K562 (cell line): ENCODE measurements at regions not wholly inside any gene's neighbourhood (a gene's known extent, or its start where the extent isn't known, plus 50 kb on each side); places are given as distances from the start of the nearest gene placed in this dataset.

Source experiments
- ATAC-seq: fragments of 200-7000 bp; cut with Tn5 transposase; 3 replicates; pipeline ENCODE4 v1.9.1; 2020; ENCODE audit warnings: moderate library complexity
- BruUV-seq: library from RNA; stranded (reverse); fragments of 400-500 nt; replicated peaks from 2 replicates; lab custom pipeline; 2021; lab: Mats Ljungman, UMichigan
- CTCF ChIA-PET: fragments of 300-600 bp; formaldehyde crosslinking; extraction: SDS; loops from one replicate; lab custom pipeline; 2021; ENCODE audit warnings: low intra/inter-chr PET ratio; lab: Yijun Ruan, JAX
- POLR2A ChIA-PET: fragments of 300-600, 350-650 bp; sonication (Branson Sonifier 250); formaldehyde crosslinking; extraction: SDS; loops from one replicate; lab custom pipeline; 2021; ENCODE audit warnings: antibody characterized with exemption, inconsistent platforms; lab: Yijun Ruan, JAX
- DNase-seq, 4 experiments: peaks; one replicate each; pipeline versions ENCODE4 v3.0.0 to v3.0.0-alpha.2; 2011 to 2018; ENCODE audit warnings: low spot score in 3 of 4, mixed read lengths in 3 of 4; ENCODE audit errors: extremely low read depth in 1 of 4
- FAIRE-seq: peaks from 2 replicates; lab custom pipeline; 2011; peaks lifted over from hg19 to GRCh38; lab: Jason Lieb, UNC
- H2AFZ ChIP-seq: 2 replicates; pipeline ENCODE4 v1.6.0; 2011; ENCODE audit warnings: low read depth, low read length, control low read depth, inconsistent platforms
- H3K27ac ChIP-seq: fragments of 200-600 bp; 3 replicates; pipeline ENCODE4 v1.8.0; 2011; ENCODE audit warnings: low read depth, mild to moderate bottlenecking, control low read depth, inconsistent platforms, low read length, moderate library complexity, mixed read lengths; ENCODE audit errors: extremely low read depth
- H3K27me3 ChIP-seq, 2 experiments: fragments of 300-600 bp in 1 of 2; 2 replicates in 1 of 2; 3 replicates in 1 of 2; pipeline versions ENCODE4 v1.6.0 to v1.8.0; 2011; ENCODE audit warnings: inconsistent platforms in 2 of 2, low read length in 2 of 2, mild to moderate bottlenecking in 1 of 2, mixed read lengths in 1 of 2, moderate library complexity in 1 of 2; ENCODE audit not compliant: control insufficient read depth in 2 of 2, insufficient read depth in 2 of 2
- H3K36me3 ChIP-seq: fragments of 300-600 bp; 3 replicates; pipeline ENCODE4 v1.8.0; 2011; ENCODE audit warnings: mild to moderate bottlenecking, low read length, inconsistent platforms; ENCODE audit not compliant: control insufficient read depth, insufficient read depth
- H3K4me1 ChIP-seq, 2 experiments: fragments of 200-600 bp in 1 of 2; replicated peaks in 1 of 2; 2 replicates in 1 of 2; 3 replicates in 1 of 2; pipeline versions ENCODE4 v1.5.1 to v1.8.0; 2011; ENCODE audit warnings: inconsistent platforms in 2 of 2, low read length in 2 of 2, mild to moderate bottlenecking in 1 of 2, mixed read lengths in 1 of 2, moderate library complexity in 1 of 2; ENCODE audit not compliant: control insufficient read depth in 2 of 2, insufficient read depth in 2 of 2
- H3K4me2 ChIP-seq: 2 replicates; pipeline ENCODE4 v1.6.1; 2011; ENCODE audit warnings: low read length, control low read depth, inconsistent platforms, mixed read lengths; ENCODE audit not compliant: insufficient read depth
- H3K4me3 ChIP-seq: fragments of 200-600 bp; sonication (generic), shearing (Covaris generic); 2 replicates; pipeline ENCODE4 v1.5.1; 2016; ENCODE audit warnings: control low read depth, inconsistent platforms
- H3K79me2 ChIP-seq: fragments of 200-600 bp; 3 replicates; pipeline ENCODE4 v1.8.0; 2011; ENCODE audit warnings: low read length, inconsistent platforms; ENCODE audit not compliant: control insufficient read depth, insufficient read depth
- H3K9ac ChIP-seq, 2 experiments: 2 replicates each; pipeline versions ENCODE4 v1.6.0 to v1.6.1; 2011; ENCODE audit warnings: low read depth in 2 of 2, low read length in 2 of 2, control low read depth in 1 of 2, inconsistent platforms in 1 of 2, mild to moderate bottlenecking in 1 of 2, mixed read lengths in 1 of 2; ENCODE audit not compliant: insufficient read depth in 1 of 2
- H3K9me1 ChIP-seq: one replicate; pipeline ENCODE4 v1.6.0; 2011; ENCODE audit warnings: inconsistent platforms, mild to moderate bottlenecking, low read length, moderate library complexity; ENCODE audit not compliant: control insufficient read depth, insufficient read depth
- H3K9me3 ChIP-seq: replicated peaks from 2 replicates; pipeline ENCODE4 v1.5.1; 2011; ENCODE audit warnings: low read depth, low read length, inconsistent platforms; ENCODE audit not compliant: control insufficient read depth, insufficient read depth
- H4K20me1 ChIP-seq: replicated peaks from 2 replicates; pipeline ENCODE4 v1.6.1; 2011; ENCODE audit warnings: low read length, inconsistent platforms, mixed read lengths; ENCODE audit not compliant: control insufficient read depth, insufficient read depth
- CC2D1A ChIP-seq: fragments of 450-650 bp; IDR thresholded peaks from 2 replicates; pipeline ENCODE4 v1.6.1; 2017; ENCODE audit warnings: mild to moderate bottlenecking
- POLR2G ChIP-seq: fragments of 200-400 bp; formaldehyde crosslinking; IDR thresholded peaks from 2 replicates; pipeline ENCODE4 v1.6.1; 2017; ENCODE audit warnings: low read depth, mild to moderate bottlenecking, antibody characterized with exemption, low read length, moderate library complexity
- REST ChIP-seq, 2 experiments: fragments of 450-650 bp; formaldehyde crosslinking in 1 of 2; IDR thresholded peaks; 2 replicates each; pipeline versions ENCODE4 v1.4.0 to v1.6.1; 2014 to 2020; ENCODE audit warnings: mild to moderate bottlenecking in 2 of 2, borderline replicate concordance in 1 of 2, low read depth in 1 of 2
- TAF1 ChIP-seq: IDR thresholded peaks from 2 replicates; pipeline ENCODE4 v1.6.1; 2011; ENCODE audit warnings: mild to moderate bottlenecking, low read length, moderate library complexity; ENCODE audit not compliant: insufficient read depth, control insufficient read depth, severe bottlenecking; ENCODE audit errors: extremely low read depth
- ZC3H8 ChIP-seq: fragments of 450-650 bp; IDR thresholded peaks from 2 replicates; pipeline ENCODE4 v1.6.1; 2017
- WGBS: fragments of 100-300 bp; shearing (Covaris generic); methylation state at CpG from one replicate; pipeline ENCODE4 v1.1.6; 2016; ENCODE audit warnings: low coverage, mixed read lengths; ENCODE audit not compliant: insufficient coverage; ENCODE audit errors: missing lambda C conversion rate; 5-methylcytosine and 5-hydroxymethylcytosine counted together
- in situ Hi-C: fragments of 300-500 bp; cut with MboI; formaldehyde crosslinking; loops from 4 replicates; pipeline ENCODE4 v1.15.0; 2018; ENCODE audit warnings: inconsistent platforms, mixed read lengths
- intact Hi-C: fragments of 100-400 bp; cut with micrococcal nuclease; formaldehyde crosslinking; loops from 2 replicates; pipeline ENCODE4 v1.14.2; 2022

GRCh38 chr15:47652844-47653243, 64.5 kb upstream of the SEMA6D start:
- Histone ChIP-seq H3K9me1 (no peaks in the 10 kb centered on the region), H4K20me1 (no peaks in the 10 kb centered on the region), H3K4me3 (no peak overlapping the region)
- CTCF ChIA-PET: no interaction called here
- TF ChIP-seq TAF1 (no peak), POLR2G (no peak), CC2D1A (no peak), ZC3H8 (no peak), REST (IDR thresholded peaks at IDR 0.05; ENCODE audit: borderline replicate concordance) (no peak), REST (CRISPR knock-in tag; IDR thresholded peaks at IDR 0.05; ENCODE audit: low read depth) (no peak)
- TF ChIP-seq, all 486 proteins: peak for 0
- Histone ChIP-seq H3K9ac (no peak overlapping the region), H3K27me3 (no peaks in the 10 kb centered on the region), H3K4me1 (no peaks in the 10 kb centered on the region), H3K36me3 (no peaks in the 10 kb centered on the region), H3K9me3 (no peaks in the 10 kb centered on the region), H3K79me2 (no peaks in the 10 kb centered on the region), H2AFZ (no peak overlapping the region), H3K4me2 (no peak overlapping the region), H3K27ac (no peak overlapping the region)
- 0% methylated on average over 2 of the region's 2 CpGs for WGBS
- in situ Hi-C loops: no loop called here
- no peak for ATAC-seq
- BruUV-seq: no TSS peak
- intact Hi-C loops: no loop called here
- no peak for FAIRE-seq
- no peak for DNase-seq
- POLR2A ChIA-PET: no interaction called here
